ENCODE measurements at regions not wholly inside any gene's neighbourhood (a gene's known extent, or its start where the extent isn't known, plus 50 kb on each side); places are given as distances from the start of the nearest gene placed in this dataset.

- no peak for TF ChIP-seq CTCF (IDR thresholded peaks at IDR 0.05)
- Histone ChIP-seq H3K27ac (no peak overlapping the region), H3K4me3 (no peak overlapping the region)
- DNase-seq (ENCODE audit: low spot score) = no peak
These were observed 336.0 kb upstream of the IGFBP3 start for GRCh38 chr7:46256870-46257661.

GRCh38 chr7:46253520-46253919, 332.4 kb upstream of the IGFBP3 start:
- TF ChIP-seq CTCF (IDR thresholded peaks at IDR 0.05) = no peak
- DNase-seq (ENCODE audit: low spot score) = no peak
- Histone ChIP-seq H3K4me3 (no peak overlapping the region), H3K27ac (no peak overlapping the region)

- no peak for TF ChIP-seq CTCF (IDR thresholded peaks at IDR 0.05)
- DNase-seq (ENCODE audit: low spot score) = no peak
- Histone ChIP-seq H3K4me3 (no peak overlapping the region), H3K27ac (no peak overlapping the region)
These were observed 326.6 kb upstream of the IGFBP3 start for GRCh38 chr7:46247664-46248063.

GRCh38 chr7:46245586-46246111, 324.6 kb upstream of the IGFBP3 start:
- no peak for TF ChIP-seq CTCF (IDR thresholded peaks at IDR 0.05)
- Histone ChIP-seq H3K4me3 (no peak overlapping the region), H3K27ac (no peak overlapping the region)
- no peak for DNase-seq (ENCODE audit: low spot score)

- DNase-seq (ENCODE audit: low spot score) = no peak
- Histone ChIP-seq H3K4me3 (no peak overlapping the region), H3K27ac (no peak overlapping the region)
- no peak for TF ChIP-seq CTCF (IDR thresholded peaks at IDR 0.05)
These were observed 323.7 kb upstream of the IGFBP3 start for GRCh38 chr7:46244757-46245156.

GRCh38 chr7:46243406-46243805, 322.3 kb upstream of the IGFBP3 start:
- H3K27ac ChIP-seq = no peak overlapping the region
- no peak for TF ChIP-seq CTCF (IDR thresholded peaks at IDR 0.05)
- no peak overlapping the region for H3K4me3 ChIP-seq
- no peak for DNase-seq (ENCODE audit: low spot score)

- TF ChIP-seq CTCF (IDR thresholded peaks at IDR 0.05) = no peak
- no peak overlapping the region for H3K4me3 ChIP-seq
- DNase-seq (ENCODE audit: low spot score) = no peak
- H3K27ac ChIP-seq = no peak overlapping the region
These were observed 318.8 kb upstream of the IGFBP3 start for GRCh38 chr7:46239846-46240245.
